UCSD-AML1 (cell line): ENCODE measurements at regions not wholly inside any gene's neighbourhood (a gene's known extent, or its start where the extent isn't known, plus 50 kb on each side); places are given as distances from the start of the nearest gene placed in this dataset.
"Not testable (repeated sequence)": the region's sequence is repeated elsewhere in the genome, so short reads cannot be mapped to it uniquely, and the experiment has no call there.

Experiments used
- DNase-seq: peaks from one replicate; lab custom pipeline; 2025; ENCODE audit not compliant: unreplicated experiment; lab: John Stamatoyannopoulos, UW

GRCh38 chr6:113709936-113710509, 147.1 kb upstream of the MARCKS start:
- DNase-seq: no peak

DNA sequence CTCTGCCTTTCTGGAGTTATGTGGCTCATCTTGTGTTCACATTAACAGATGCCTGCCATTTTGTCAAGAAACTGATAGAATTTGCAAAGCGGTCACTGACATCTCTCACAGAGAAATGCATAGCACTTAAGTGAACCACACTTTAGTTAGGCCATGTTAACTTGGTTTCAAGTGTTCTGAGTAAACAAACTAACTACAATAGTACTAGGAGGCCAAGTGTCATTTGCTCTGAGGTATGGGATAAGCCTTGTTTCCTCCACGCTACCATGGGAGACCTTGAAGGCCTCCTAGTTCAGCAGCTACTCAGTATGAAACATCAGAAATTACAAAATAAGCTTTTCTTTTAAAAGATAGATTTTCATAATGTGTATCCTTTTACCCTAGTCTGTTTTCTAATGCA, 143.5 kb upstream of the MARCKS start:
- no peak for DNase-seq

GRCh38 chr6:113718588-113718987, 138.6 kb upstream of the MARCKS start:
- DNase-seq: no peak

GRCh38 chr6:113719064-113719463, 138.1 kb upstream of the MARCKS start:
- no peak for DNase-seq

DNA sequence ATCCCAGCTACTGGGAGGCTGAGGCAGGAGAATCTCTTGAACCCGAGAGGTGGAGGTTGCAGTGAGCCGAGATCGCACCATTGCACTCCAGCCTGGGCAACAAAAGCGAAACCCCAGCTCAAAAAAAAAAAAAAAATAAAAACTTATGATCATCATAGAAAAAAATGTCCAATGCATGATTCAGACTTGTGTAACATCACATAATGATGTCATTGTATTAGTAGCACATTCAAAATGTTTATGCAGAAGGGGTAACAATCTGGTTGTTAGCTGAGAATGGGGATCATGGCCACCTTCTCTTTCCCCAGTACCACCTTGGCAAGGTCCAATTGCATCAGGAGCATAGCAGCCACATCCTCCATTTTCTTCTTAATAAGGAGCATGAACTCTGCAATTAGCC, 137.6 kb upstream of the MARCKS start:
- DNase-seq: no peak

GRCh38 chr6:113723182-113723581, 134.0 kb upstream of the MARCKS start:
- DNase-seq: no peak

GRCh38 chr6:113724927-113725326, 132.2 kb upstream of the MARCKS start:
- DNase-seq: not testable (repeated sequence)

DNA sequence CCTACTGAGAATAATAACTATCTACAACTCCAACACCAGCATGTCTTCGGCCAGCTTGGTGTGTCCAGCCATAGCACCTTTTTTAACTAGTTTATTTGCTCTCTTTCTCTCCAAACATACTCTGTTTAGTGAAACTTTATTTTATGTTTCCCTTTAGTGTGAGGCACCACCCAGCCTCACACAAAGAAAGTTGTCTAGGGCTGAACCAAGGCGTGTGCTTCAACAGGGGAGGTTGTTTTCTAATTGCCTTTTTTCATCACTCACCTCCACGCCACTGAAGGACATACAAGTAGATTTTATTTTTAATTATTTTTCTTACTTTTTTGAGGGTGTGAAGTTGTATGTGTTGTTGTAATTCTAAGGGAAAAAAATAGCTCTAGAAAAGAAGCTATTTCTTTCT, 125.6 kb upstream of the MARCKS start:
- no peak for DNase-seq

DNA sequence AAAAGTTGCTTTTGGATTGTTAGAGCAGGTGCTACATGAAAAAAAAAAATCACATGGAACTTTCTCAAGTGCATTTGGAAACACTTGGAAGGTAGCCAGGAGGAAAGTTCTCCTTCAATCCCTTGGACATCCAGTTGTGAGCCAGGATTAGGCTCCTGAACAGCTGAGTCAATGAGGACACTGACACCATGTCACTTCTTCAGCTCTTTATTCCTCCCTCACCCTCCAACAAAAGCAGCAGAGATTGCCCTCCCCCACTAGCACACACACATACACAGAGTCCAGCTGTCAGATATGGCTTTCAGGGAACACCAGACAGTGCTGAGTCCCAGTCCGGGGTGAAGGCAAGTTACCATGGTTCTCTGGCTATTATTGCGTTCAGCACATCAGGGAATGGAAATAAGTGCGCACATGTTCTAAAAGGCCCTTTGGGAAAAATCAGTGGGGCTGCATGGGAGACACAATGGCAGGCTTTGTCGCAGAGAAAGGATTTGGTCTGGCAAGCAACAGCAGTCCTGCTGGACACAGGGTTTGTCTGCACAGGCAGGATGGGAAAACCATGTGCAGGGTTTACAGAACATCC, 124.7 kb upstream of the MARCKS start:
- DNase-seq: no peak

GRCh38 chr6:113733381-113733780, 123.8 kb upstream of the MARCKS start:
- DNase-seq: no peak

- no peak for DNase-seq
These were observed 122.2 kb upstream of the MARCKS start for GRCh38 chr6:113734982-113735381.

DNA sequence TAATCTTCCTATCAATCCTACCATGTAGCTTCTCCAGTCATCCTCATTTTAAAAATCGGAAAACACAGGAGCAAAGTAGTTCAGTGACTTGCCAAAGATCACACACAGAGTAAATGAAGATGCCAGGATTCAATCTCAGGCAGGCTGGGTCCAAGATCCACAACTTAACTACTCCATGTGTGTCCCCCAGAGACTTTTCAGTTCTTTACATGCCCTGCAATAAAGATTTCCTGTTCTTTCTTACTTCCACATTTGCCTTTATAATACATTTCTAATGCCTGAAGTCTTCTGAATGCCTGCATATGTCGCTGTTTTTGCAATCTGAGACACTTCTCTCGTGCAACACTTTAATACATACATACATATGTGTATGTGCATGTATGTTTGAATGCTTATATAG, 121.7 kb upstream of the MARCKS start:
- DNase-seq: no peak

GRCh38 chr6:113736978-113737377, 120.2 kb upstream of the MARCKS start:
- no peak for DNase-seq

DNA sequence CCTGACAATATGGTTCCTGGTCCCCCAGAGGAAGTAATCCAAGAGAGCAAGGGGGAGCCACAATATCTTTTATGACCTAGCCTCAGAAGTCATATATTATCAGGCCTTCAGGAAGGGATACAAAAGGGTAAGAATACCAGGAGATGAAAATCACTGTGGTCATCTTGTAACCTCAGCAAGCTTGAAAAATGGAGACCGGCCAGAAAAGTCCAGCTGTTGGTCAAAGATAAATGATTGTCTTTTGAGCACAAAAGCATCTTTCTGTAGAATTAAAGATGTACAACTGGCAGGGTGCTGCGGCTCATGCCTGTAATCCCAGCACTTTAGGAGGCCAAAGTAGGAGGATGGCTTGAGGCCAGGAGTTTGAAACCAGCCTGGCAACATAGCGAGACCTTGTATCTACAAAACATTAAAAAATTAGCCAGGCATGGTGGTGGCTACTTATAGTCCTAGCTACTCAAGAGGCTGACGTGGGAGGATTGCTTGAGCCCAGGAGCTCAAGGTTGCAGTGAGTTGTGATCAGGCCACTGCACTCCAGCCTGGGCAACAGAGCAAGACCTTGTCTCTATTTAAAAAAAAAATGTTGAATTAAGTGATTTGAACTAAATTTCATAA, 118.0 kb upstream of the MARCKS start:
- DNase-seq: no peak

- DNase-seq: no peak
These were observed 115.5 kb upstream of the MARCKS start for GRCh38 chr6:113741651-113742050.

- no peak for DNase-seq
These were observed 114.8 kb upstream of the MARCKS start for GRCh38 chr6:113742342-113742741.

GRCh38 chr6:113744861-113745260, 112.3 kb upstream of the MARCKS start:
- DNase-seq: no peak

DNA sequence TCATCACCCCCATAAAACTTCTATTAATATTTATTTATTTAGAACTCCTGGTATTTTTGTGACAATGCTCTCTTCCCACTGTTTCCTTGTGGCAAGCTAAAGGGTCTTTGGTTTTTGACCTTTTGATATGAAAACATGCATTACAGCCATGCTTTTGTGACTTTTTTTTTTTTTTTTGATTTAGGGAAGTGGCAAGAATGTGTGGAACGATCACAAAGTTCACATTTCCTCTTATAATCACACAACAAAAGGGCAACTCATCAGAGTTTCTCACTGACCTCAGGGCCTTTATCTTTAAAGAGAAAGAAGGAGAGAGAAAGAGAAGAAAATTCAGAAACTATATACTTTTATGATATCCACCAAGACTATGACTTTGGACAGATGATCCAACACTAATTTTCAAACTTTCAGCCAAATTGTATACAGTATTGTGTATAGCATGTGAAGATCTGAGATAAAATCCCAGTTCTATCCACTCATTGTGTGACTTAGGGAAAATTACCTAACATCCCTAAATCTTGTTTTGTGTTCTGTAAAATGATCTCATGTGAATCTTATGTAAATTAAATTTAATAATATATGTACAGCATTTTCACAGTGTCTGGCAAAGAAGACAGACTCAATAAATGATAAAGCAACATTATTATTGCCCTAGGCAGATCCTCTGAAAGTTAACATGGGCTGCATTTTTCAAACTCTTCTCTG, 106.8 kb upstream of the MARCKS start:
- no peak for DNase-seq

DNA sequence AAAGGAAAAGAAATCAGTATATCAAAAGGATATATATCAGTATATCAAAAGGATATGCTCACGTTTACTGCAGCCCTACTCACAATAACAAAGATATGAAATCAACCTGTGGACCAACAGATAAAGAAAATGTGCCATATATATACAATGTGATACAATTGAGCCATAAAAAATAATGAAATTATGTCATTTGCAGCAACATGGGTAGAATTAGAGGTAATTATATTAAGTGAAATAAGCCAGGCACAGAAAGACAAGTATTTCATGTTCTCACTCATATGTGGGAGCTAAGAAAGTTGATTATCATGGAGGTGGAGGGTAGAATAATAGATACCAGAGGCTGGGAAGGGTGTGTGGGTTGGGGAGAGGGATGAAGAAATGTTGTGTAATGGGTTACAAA, 102.9 kb upstream of the MARCKS start:
- DNase-seq: no peak

DNA sequence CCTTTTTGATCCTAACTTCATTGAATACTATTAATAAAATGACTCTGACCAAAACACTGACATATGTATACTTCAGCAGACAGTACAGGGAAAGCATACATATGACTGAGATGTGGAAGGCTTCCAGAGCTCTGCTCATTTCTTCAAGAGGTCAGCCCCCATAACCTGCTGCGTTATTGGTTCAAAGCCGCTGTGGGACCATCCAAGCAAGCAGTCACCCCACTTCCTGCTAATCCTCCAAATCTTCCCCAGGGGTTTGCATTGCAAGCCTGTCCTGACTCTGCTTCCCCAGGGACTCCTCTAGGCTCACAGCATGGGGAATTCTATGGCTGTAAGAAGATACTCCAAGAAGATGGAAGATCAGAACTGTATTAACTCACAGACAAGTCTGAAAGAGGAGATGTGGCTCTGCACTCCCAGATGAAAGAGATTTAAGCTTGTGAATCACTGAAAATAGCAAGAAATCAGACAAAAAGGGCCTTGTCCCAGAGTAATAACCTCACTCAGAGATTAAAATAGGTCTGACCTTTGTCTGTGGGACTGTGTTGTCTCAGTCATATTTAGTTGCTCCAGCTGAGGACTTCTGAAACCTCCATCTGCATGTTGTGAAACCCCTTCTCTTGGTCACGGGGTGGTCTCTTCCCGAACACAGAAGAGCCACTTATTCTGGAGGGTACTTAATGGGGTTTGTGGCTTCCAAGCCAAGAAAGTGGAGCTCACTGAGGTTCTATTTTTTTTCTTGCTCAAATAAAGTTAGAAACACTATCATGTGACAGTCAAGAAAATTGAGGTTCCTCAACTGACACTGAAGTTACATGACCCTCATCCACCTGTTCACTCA, 101.5 kb upstream of the MARCKS start:
- no peak for DNase-seq

DNA sequence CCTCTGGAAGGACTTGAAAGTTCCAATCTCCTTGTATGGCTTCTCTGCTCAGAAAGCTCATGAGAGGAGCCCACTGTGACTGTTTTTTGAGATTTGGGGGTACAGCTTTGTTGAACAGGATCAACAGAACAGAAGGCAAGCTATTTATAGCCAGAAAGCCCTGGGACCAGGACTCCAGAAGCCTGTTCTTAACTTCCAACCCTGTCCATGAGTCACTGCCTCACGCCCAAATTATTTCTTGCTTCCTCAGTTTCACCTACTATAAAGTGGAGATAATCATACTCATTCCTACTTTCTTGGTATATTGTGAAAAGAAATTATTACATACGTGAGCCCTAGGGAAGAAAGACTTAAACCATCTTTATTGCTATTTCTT, 100.9 kb upstream of the MARCKS start:
- no peak for DNase-seq
